Epidermal melanocyte (primary cell): ENCODE measurements at regions not wholly inside any gene's neighbourhood (a gene's known extent, or its start where the extent isn't known, plus 50 kb on each side); places are given as distances from the start of the nearest gene placed in this dataset.
"Not testable (repeated sequence)": the region's sequence is repeated elsewhere in the genome, so short reads cannot be mapped to it uniquely, and the experiment has no call there.

Experiments
- DNase-seq: peaks from one replicate; pipeline ENCODE4 v3.0.0; 2011; ENCODE audit warnings: low spot score; ENCODE audit not compliant: insufficient read length

DNA sequence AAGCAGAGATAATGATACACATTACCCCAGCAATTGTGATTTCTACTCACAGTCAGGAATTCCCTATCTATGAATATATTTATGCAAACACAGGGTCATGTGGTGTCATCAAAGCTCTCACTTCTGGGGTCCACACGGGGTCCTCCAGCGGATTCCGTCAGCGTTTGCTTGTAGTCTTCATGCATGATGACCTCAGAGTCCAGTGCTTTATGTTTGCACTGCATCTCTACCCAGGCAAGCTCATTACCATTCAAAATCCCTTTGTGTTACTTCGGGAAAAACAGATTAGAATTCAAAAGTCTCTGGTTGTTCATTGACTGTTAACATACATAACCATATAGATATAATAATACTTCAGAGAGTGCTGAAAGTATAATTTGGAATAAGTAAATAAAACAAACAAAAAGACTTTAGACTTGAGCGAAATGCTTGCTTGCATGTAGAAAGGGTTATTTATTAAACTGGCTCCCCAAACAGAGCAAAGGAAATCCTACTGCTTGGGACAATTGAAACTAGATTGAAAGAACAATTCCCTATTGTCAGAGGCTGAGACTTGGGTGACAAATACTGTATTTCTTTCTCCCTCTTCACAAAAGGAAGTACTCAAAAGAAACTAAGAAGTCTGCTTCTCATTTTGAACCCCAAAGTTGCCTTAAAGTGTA, 423.1 kb downstream of the ETS1 start:
- DNase-seq, result no peak

DNA sequence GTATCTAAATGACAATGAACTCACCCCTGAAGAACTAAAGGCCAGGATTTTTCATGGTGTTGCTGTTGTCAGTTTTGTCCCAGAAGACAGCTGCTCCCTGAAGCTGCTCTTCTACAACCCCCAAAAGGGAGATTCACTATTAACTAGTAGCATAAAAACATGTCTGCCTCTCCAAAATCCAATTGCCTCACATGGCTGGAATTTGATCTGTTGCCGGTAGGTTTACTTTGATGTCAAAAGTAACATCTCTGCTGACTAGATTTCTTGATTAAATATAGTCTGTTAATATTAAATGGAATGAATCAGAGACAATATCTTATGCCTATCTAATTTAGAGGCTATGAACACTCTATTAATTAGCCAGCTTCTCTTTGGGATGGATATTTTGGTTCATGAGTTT, 425.4 kb downstream of the ETS1 start:
- DNase-seq, result no peak

DNA sequence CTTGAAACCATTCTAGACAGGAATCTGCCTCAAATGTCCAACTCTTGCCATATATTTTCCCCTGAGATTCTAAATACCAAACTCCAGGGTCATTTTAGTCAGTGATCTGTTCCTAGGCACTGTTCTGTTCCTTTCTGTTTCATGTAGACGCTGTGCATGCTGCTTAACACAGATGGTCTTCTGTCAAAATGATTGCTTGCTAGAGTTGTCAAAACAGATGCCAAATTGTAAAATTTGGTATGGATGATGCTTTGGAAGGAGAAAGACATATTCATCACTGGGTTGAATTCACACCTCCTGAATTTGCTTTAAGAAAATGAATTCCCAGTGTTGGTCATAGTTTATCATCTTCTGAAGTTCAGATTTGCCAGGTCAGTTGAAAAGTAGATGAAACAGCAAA, 425.9 kb downstream of the ETS1 start:
- no peak for DNase-seq

DNA sequence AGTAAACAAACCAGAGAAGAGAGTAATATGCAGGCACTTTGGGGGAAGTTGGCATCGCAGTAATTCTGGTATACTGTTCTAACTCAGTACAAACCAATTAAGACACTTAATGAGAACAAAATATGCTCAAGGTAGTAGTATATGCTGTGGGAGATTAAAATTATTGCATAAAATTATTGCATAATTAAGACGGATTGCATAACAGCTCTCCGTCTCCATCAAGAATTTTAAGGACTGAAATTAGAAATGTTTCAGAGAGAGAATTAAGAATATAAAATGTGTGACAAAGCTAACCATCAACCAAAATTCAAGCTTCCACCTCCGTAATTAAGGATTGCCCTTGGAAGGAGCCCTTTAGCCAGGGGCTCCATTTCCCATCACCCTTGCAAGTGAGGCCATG, 428.5 kb downstream of the ETS1 start:
- no peak for DNase-seq

DNA sequence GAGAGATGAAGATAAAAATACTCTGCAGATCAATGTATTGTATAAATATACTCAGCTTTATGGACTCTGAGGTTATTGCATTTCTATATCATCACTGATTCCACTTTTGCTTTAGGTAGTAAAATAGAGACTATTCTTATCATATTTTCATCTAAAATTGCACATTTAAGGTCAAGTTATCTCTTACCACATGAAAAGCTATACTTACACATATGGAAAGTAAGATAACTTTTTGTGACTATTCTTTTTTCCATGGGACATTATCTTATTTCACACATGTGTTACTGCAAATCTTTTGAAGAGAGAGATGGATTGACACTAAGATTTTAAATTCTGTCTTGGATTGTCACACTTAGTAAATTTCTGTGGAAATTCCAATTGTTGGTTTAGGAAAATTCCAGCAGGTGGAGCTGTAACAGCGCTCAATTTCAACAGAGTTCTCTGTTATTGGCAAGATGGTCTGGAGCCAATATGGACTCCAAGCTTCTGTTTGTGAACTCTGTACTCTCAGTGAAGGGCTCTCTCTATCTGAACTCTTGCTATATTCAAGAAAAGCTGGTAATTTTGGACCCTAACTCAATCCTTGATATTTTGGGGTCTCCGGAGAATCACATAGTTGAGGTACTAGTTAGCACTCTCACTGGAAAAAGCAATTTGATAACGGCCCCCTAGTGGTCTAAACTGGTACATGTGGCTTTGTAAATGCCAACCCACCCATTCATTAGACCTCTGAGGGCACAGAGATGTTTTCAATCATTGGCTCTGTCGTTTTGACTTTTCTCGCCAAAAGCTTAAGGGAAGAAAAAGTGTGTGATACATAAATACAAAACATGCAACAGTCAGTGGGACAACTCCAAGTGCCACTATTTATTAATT, 429.7 kb downstream of the ETS1 start:
- DNase-seq, result peak; percentile 27

DNA sequence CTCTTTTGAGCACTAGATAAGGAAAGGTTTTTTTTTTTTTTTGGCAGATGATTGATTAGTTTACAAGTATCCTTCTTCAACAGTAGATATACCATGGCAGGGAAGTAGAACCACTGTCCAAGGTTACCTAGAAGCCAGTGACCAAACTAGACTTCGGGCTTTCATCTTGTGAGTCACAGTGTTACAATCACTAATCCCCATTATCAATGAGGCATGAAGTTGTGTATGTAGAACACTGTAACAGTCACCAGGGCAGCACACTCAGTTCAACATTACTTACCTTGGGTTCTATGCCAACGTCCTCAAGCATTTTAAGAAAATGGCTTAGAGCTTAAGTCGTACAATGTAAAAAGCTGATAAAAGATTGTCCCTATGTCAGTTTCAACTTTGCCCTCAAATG, 430.9 kb downstream of the ETS1 start:
- no peak for DNase-seq

DNA sequence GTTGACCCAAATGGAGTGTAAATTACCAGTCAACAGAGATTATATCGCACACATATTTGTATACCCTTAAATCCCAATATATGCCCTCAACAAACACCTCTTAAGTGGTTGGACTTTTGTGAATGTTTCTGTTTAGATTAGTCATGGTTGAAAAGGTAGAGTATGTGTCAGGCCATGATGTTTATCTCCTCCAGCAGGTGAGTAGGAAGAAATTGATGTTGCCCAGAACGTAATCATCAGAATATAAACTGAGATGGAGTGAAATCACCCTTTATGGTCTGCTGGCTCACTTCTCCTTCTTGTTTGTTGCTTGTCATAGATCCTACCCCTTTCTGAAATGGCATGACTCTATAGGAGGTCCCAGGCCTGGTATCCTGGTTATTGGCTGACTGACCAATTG, 431.8 kb downstream of the ETS1 start:
- no peak for DNase-seq

DNA sequence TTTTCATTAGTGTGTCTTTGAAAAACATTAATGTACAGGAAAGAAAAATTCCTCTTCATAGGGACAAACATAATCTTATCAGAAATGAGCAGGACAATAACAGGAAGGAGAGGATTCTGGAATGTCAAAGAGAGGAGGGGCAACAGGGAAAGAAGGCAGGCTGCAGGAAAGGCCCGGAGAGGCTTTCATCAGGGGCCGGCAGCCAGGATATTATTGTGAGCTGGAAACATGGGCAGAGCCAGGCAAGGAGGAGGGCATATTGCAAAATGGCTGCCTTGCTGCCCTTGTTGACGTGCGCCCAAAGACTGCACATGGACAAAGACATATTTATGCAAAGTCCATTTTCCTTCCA, 433.7 kb downstream of the ETS1 start:
- DNase-seq, result no peak

DNA sequence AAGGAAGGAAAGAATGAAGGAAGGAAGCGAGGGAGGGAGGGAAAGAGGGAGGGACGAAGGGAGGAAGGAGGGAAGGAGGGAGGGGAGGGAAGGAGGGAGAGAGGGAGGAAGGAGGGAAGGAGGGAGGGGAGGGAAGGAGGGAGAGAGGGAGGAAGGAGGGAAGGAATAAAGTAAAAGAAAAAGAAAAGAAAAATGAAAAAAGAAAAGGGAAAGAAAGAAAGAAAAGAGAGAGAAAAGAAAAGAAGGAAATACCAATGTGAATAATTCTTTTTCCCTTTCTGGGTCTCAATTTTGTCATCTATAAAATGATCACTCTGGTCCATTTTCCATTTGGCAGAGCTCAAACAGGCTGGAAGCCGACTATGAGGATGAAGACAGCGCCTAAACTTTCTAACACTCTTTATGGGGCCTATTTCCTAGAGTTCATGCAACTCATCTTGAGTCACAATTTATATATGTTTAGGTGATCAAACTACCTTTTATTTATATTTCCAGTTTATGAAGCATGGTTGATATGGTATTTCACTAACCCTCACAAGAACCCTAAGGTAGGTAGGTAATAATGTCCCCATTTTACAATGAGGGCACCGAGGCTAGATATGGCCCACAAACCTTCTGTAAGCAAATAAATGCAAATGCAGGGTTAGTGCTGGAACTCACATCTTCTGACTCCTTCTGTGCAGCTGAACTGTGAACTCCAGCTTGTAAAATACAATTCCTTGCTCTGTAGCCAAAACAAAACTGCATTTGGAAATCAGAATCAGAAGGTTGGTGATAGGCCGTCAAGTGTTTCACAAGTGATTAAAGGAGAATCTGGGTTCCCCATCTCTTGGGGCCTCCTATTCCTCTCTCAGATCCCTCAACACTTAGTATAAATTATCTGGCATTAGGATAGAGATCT, 434.3 kb downstream of the ETS1 start:
- DNase-seq, result no peak

DNA sequence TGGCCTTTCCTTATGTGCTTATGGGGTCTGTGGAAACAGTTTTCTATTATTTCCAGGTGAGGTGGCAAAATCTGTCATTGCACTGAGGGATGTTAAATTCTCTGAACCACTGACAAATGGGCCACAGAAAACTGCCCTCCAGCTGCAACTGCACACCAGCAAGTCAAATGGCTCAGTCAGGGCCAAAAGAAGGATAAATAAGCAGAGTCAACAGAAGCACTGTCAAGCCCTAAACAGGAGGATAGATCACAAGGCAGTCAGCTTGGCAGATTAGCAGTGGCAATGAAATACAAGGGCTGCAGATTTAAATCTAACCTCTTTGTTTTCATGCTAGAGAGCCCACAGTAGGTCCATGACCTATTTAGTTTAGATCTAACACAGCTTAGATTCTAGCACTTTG, 435.6 kb downstream of the ETS1 start:
- DNase-seq, result no peak

DNA sequence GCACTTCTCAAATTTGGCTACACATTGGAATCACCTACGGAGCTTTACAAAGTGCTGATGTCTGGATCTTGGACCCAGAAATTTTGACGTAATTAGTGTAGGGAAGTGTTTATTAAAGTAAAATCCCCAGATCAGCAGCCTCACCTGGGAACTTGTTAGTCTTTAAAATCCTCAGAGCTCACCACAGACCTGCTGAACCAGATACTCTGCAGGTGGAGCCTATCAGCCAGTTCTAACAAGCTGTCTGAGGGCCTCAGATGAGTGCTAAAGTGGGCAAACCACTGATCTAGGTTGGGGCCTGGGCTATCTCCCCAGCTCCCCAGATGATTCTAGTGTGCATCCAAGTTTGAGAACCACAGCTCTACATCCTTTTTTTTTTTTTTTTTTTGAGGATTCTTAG, 436.0 kb downstream of the ETS1 start:
- DNase-seq, result no peak

DNA sequence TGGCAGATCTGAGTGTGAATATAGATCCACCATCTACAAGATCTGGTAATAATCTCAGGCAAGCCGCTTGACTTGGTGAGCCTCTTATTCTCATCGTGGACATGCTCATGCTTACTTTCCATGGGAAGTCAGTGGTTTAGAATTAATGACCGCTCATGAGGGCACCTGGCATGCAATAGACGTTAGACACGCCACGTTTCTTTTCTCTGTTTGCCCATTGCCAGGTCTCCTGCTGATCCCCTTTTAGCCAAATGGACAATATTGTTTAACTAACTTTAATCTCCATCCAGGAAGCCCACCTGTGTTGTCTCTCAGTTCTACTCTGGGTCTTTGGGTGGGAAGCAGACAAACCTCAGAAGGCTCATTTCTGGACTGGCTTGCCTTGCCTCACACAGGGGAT, 439.1 kb downstream of the ETS1 start:
- no peak for DNase-seq

DNA sequence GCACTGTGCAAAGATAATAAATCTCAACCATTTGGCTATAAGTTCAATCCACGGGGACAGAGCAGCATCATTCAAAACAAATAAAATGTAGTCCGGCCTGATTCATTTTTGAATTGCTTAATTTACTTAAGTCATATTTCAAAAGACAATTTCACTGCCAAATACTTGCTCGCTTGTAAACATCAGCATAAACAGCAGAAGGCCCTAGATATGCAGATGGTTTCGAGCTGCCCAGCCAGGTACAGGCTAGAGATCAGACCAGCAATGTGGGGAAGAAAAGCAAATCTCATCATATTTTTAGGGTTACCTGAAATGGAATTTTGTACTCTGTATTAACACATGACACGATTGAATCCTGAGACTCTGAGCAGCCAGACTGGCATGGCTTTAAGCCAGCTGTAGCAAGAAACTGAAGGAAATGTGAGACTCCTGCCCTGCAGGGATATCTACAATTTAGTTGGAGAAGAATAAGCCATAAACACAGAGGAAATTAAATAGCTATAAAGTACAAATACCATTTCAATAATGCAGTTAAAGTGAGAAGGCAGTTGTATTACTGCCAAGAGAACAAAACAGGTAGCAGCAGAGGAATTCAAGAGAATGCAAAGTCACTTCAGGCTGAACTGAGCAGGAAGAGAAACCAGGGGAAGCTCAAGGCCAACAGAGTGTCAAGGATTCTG, 440.3 kb downstream of the ETS1 start:
- DNase-seq, result no peak

DNA sequence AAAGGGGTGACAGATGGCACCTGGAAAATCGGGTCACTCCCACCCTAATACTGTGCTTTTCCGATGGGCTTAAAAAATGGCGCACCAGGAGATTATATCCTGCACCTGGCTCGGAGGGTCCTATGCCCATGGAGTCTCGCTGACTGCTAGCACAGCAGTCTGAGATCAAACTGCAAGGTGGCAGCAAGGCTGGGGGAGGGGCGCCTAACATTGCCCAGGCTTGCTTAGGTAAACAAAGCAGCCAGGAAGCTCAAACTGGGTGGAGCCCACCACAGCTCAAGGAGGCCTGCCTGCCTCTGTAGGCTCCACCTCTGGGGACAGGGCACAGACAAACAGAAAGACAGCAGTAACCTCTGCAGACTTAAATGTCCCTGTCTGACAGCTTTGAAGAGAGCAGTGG, 447.1 kb downstream of the ETS1 start:
- DNase-seq, result not testable (repeated sequence)

DNA sequence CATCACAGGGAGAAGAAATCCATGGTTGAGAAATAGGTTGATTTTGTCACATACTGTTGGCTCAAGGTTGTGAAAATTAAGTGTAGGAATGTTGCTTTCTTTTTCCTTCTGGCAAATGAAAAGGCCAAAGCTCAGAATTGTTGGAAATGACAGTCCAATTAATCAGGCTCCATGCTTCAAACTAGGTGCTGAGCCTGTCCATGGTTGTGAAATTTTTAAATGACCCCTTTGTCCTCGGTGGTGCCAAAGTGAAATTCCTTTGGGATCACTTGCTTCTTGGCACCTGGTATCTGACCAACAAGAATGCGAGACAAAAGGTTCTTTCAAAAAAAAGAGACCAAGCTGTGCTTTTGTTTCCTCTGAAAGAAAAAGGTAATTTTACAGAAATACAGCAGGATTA, 451.9 kb downstream of the ETS1 start:
- no peak for DNase-seq

DNA sequence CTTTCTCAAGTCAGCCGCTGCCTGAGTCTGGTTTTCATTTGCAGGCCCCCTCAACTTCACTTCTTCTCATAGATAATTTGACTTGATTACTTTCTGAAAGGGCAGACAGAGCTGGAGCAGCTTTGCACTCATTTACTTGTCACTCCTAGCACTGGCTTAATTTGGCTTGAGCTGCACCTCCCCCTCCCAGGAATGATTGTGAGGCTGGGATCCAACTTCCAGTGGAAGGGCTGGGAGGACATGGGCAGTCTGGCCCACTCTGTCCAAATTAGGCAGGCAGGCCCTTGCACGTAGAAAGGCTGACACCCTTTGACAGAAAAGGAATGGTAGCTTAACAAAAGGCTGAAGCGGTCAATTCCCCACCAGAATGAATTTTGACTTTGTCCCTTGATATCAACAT, 453.9 kb downstream of the ETS1 start:
- no peak for DNase-seq

DNA sequence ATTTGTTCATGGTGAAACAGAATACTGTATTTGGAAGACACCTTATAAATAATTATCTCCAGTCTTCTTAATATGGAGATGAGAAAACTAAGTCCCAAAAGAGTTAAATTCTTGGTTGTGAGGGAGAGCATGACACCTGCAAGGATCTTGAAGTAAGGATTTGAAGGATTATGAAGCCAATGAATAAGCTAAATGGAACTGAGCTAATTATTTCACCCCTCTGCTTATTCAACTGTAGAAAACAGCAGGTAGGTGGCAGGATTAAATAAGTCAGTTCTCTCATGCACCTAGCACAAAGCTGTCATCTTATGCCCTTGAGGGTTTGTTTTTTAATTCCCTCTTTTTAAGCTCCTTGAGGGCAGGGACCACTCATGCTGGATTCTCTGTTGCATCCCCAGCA, 457.3 kb downstream of the ETS1 start:
- DNase-seq, result no peak

DNA sequence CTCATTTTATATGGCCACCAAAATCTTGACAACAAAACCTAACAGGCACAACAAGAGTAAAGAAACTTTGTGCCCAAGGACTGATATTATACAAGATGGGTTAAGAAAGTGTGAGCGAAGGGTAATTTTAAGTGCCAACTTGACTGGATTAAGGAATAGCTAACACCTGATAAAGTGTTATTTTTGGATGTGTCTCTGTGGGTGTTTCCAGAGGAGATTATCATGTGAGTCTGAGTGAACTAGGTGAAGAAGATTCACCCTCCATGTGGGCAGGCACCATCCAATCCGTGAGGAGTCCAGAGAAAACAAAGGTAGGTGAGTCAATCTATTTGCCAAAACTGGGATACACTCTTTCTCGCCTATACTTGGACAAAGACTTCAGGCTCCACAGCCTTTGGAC, 461.6 kb downstream of the ETS1 start:
- DNase-seq, result no peak

DNA sequence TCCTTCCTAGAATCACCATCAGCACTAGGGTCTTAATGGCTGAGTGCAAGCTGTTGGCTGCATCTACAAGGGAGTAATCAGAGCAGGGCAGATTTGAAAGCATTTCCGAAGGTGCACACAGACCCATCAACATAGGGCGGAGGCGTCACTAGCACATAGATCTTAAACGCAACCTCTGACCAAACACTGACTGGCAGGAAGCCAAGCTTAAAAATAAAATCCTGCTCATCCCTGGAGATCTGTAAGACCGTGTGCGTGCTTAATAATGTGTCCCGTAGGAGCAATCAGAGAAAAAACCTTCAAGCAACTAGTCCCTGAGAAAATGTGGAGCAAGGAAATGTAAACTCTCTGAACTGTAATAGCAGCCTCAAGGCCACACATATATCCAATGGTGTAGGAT, 470.5 kb downstream of the ETS1 start:
- DNase-seq, result no peak

DNA sequence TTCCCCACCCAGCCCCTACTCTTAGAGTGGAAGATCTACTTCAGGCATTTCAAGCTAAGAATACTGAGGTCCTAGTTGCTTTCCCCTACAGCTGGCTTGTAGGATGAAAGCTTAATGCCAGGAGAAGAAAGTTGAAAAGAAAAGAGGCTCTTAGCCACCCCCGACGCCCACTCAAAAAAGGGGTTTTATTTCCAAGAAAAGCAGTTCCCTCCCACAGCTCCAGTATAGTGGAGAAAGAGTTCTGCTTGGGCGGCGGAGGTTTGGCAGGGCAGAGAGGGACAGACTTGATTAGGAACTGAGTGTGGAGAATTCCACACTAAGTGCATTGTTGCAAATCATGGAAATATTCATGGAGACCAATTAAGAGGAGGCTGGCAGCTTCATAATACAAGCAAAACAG, 470.9 kb downstream of the ETS1 start:
- no peak for DNase-seq

DNA sequence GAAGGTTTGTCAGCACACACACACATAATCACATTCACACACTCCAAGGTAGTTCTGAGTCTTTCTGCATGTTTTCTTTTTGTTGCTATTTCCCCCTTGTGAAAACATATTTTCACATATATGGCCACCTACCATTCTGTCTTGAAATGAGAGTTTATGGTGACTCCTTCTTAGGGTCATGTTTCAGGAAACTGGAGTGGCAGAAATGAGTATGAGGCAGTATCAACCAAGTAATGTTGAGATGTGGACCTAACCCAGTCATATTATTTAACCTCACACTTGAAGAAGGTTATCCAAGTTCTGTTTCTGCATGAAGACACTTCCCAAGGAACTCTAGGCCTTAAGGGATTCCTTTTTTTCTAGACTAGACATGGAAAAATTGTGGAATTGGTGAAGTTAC, 481.4 kb downstream of the ETS1 start:
- DNase-seq, result no peak

DNA sequence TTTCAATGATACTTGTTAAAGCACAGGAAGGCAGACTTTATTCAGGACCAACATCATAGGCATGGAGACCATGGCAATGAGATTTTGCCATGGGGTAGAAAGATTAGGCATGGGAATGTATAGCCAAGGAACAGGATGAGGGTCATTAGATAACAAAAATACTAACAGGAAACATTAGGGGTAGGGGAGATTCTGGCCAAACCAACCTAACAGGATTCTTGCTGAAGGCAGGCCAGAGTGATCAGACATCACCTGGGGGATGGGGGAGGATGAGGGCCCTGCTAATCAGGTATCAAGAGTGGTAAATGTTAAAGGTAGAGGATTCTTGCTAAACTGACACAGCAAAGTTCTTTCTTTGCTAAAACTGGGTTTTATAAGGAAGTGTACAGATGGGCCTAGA, 481.8 kb downstream of the ETS1 start:
- no peak for DNase-seq
